ENCODE measurements at regions not wholly inside any gene's neighbourhood (a gene's known extent, or its start where the extent isn't known, plus 50 kb on each side); places are given as distances from the start of the nearest gene placed in this dataset.

GRCh38 chr11:109088086-109088485 lies 333.9 kb upstream of the C11orf87 start (continued):
- TF ChIP-seq RREB1 (CRISPR knock-in tag; IDR thresholded peaks at IDR 0.05) (no peak), ARID2 (IDR thresholded peaks at IDR 0.05) (no peak), THRA (IDR thresholded peaks at IDR 0.05) (no peak), NCOR1 (IDR thresholded peaks at IDR 0.05) (no peak), ARHGAP35 (IDR thresholded peaks at IDR 0.05; ENCODE audit: partially characterized antibody) (no peak), CBFB (CRISPR knock-in tag; IDR thresholded peaks at IDR 0.05) (no peak)
